ENCODE measurements at regions not wholly inside any gene's neighbourhood (a gene's known extent, or its start where the extent isn't known, plus 50 kb on each side); places are given as distances from the start of the nearest gene placed in this dataset.

- H3K27me3 ChIP-seq (ENCODE audit: insufficient read depth, poor library complexity, severe bottlenecking), result no peaks in the 10 kb centered on the region
- H3K4me3 ChIP-seq (ENCODE audit: severe bottlenecking), result no peak overlapping the region
- ATAC-seq (ENCODE audit: low read depth), result no peak
- no peaks in the 10 kb centered on the region for H3K9me3 ChIP-seq (ENCODE audit: severe bottlenecking)
- TF ChIP-seq CTCF (IDR thresholded peaks at IDR 0.05; ENCODE audit: poor library complexity, severe bottlenecking), result no peak
- no peak overlapping the region for H3K27ac ChIP-seq (ENCODE audit: poor library complexity, severe bottlenecking)
- H3K36me3 ChIP-seq (ENCODE audit: low read depth), result no peaks in the 10 kb centered on the region
- DNase-seq (ENCODE audit: low spot score), result no peak
- H3K4me1 ChIP-seq (ENCODE audit: insufficient read depth, poor library complexity, severe bottlenecking), result no peaks in the 10 kb centered on the region
Measured at GRCh38 chr2:5132281-5132680, 559.9 kb upstream of the SOX11 start.

GRCh38 chr2:5140347-5140746 lies 551.8 kb upstream of the SOX11 start:
- Histone ChIP-seq H3K9me3 (ENCODE audit: severe bottlenecking) (no peaks in the 10 kb centered on the region), H3K27me3 (ENCODE audit: insufficient read depth, poor library complexity, severe bottlenecking) (no peaks in the 10 kb centered on the region), H3K4me1 (ENCODE audit: insufficient read depth, poor library complexity, severe bottlenecking) (peaks cover 7% of the 10 kb centered on the region), H3K27ac (ENCODE audit: poor library complexity, severe bottlenecking) (no peak overlapping the region), H3K4me3 (ENCODE audit: severe bottlenecking) (no peak overlapping the region), H3K36me3 (ENCODE audit: low read depth) (no peaks in the 10 kb centered on the region)
- peak; percentile 100 for ATAC-seq (ENCODE audit: low read depth)
- TF ChIP-seq CTCF (IDR thresholded peaks at IDR 0.05; ENCODE audit: poor library complexity, severe bottlenecking), result no peak
- no peak for DNase-seq (ENCODE audit: low spot score)

- Histone ChIP-seq H3K4me1 (ENCODE audit: insufficient read depth, poor library complexity, severe bottlenecking) (peaks cover 7% of the 10 kb centered on the region), H3K27ac (ENCODE audit: poor library complexity, severe bottlenecking) (no peak overlapping the region), H3K36me3 (ENCODE audit: low read depth) (no peaks in the 10 kb centered on the region), H3K9me3 (ENCODE audit: severe bottlenecking) (no peaks in the 10 kb centered on the region), H3K4me3 (ENCODE audit: severe bottlenecking) (no peak overlapping the region), H3K27me3 (ENCODE audit: insufficient read depth, poor library complexity, severe bottlenecking) (no peaks in the 10 kb centered on the region)
- no peak for ATAC-seq (ENCODE audit: low read depth)
- TF ChIP-seq CTCF (IDR thresholded peaks at IDR 0.05; ENCODE audit: poor library complexity, severe bottlenecking), result no peak
- DNase-seq (ENCODE audit: low spot score), result no peak
Measured at GRCh38 chr2:5144159-5144558, 548.0 kb upstream of the SOX11 start.

GRCh38 chr2:5145053-5145452 lies 547.1 kb upstream of the SOX11 start:
- DNase-seq (ENCODE audit: low spot score) (no peak), ATAC-seq (ENCODE audit: low read depth) (no peak)
- TF ChIP-seq CTCF (IDR thresholded peaks at IDR 0.05; ENCODE audit: poor library complexity, severe bottlenecking), result no peak
- peaks cover 7% of the 10 kb centered on the region for H3K4me1 ChIP-seq (ENCODE audit: insufficient read depth, poor library complexity, severe bottlenecking)
- no peak overlapping the region for H3K4me3 ChIP-seq (ENCODE audit: severe bottlenecking)
- no peaks in the 10 kb centered on the region for H3K36me3 ChIP-seq (ENCODE audit: low read depth)
- H3K9me3 ChIP-seq (ENCODE audit: severe bottlenecking), result no peaks in the 10 kb centered on the region
- H3K27me3 ChIP-seq (ENCODE audit: insufficient read depth, poor library complexity, severe bottlenecking), result no peaks in the 10 kb centered on the region
- no peak overlapping the region for H3K27ac ChIP-seq (ENCODE audit: poor library complexity, severe bottlenecking)

- Histone ChIP-seq H3K36me3 (ENCODE audit: low read depth) (no peaks in the 10 kb centered on the region), H3K9me3 (ENCODE audit: severe bottlenecking) (no peaks in the 10 kb centered on the region), H3K4me3 (ENCODE audit: severe bottlenecking) (no peak overlapping the region), H3K4me1 (ENCODE audit: insufficient read depth, poor library complexity, severe bottlenecking) (no peaks in the 10 kb centered on the region), H3K27ac (ENCODE audit: poor library complexity, severe bottlenecking) (no peak overlapping the region), H3K27me3 (ENCODE audit: insufficient read depth, poor library complexity, severe bottlenecking) (no peaks in the 10 kb centered on the region)
- no peak for DNase-seq (ENCODE audit: low spot score)
- no peak for ATAC-seq (ENCODE audit: low read depth)
- no peak for TF ChIP-seq CTCF (IDR thresholded peaks at IDR 0.05; ENCODE audit: poor library complexity, severe bottlenecking)
Measured at GRCh38 chr2:5145801-5146200, 546.4 kb upstream of the SOX11 start.
